Lower lobe of right lung (tissue), 2 donors: ENCODE measurements at regions not wholly inside any gene's neighbourhood (a gene's known extent, or its start where the extent isn't known, plus 50 kb on each side); places are given as distances from the start of the nearest gene placed in this dataset.

ENCODE experiments used
- ATAC-seq, 2 donors: fragments of 200-7000 bp; cut with Tn5 transposase; one replicate each; pipeline ENCODE4 v1.9.1; 2020 to 2022; ENCODE audit warnings: mild to moderate bottlenecking in 2 of 2, moderate library complexity in 2 of 2
- DNase-seq: peaks from one replicate; pipeline ENCODE4 v3.0.0-alpha.2; 2020
- H3K27ac ChIP-seq: fragments of 200-600 bp; one replicate; pipeline ENCODE4 v1.8.0; 2022
- H3K27me3 ChIP-seq: fragments of 200-600 bp; one replicate; pipeline ENCODE4 v1.8.0; 2022; ENCODE audit warnings: low read depth
- H3K36me3 ChIP-seq: fragments of 200-600 bp; one replicate; pipeline ENCODE4 v1.8.0; 2022; ENCODE audit warnings: mild to moderate bottlenecking
- H3K4me1 ChIP-seq: fragments of 200-600 bp; one replicate; pipeline ENCODE4 v1.8.0; 2022
- H3K4me3 ChIP-seq: fragments of 200-600 bp; one replicate; pipeline ENCODE4 v1.8.0; 2022; ENCODE audit warnings: mild to moderate bottlenecking
- H3K9me3 ChIP-seq: fragments of 200-600 bp; one replicate; pipeline ENCODE4 v1.8.0; 2022
- CTCF ChIP-seq: fragments of 200-600 bp; IDR thresholded peaks from one replicate; pipeline ENCODE4 v1.8.0; 2022; ENCODE audit warnings: antibody characterized with exemption, mild to moderate bottlenecking
- intact Hi-C: fragments of 100-400 bp; cut with DNase I; formaldehyde crosslinking; loops from one replicate; pipeline ENCODE4 v1.11.0; 2022
- donor health status: DM: no; HTN: yes; CAD: no; lungs with severe emphysema.

GRCh38 chr13:82560889-82561288 is 1321.4 kb downstream of the SLITRK1 start:
- Histone ChIP-seq H3K36me3 (no peaks in the 10 kb centered on the region), H3K27ac (no peak overlapping the region), H3K4me3 (no peak overlapping the region), H3K4me1 (no peaks in the 10 kb centered on the region), H3K27me3 (no peaks in the 10 kb centered on the region), H3K9me3 (no peaks in the 10 kb centered on the region)
- DNase-seq (no peak), ATAC-seq (no peak)
- no peak for TF ChIP-seq CTCF
- intact Hi-C loops = no loop called here

GRCh38 chr13:82522872-82523271 is 1359.4 kb downstream of the SLITRK1 start:
- DNase-seq (no peak), ATAC-seq (no peak)
- H3K36me3 ChIP-seq = no peaks in the 10 kb centered on the region
- TF ChIP-seq CTCF = no peak
- no peak overlapping the region for H3K27ac ChIP-seq
- intact Hi-C loops = no loop called here
- no peaks in the 10 kb centered on the region for H3K9me3 ChIP-seq
- no peak overlapping the region for H3K4me3 ChIP-seq
- H3K4me1 ChIP-seq = no peaks in the 10 kb centered on the region
- H3K27me3 ChIP-seq = no peaks in the 10 kb centered on the region

- intact Hi-C loops = no loop called here
- H3K27me3 ChIP-seq = no peaks in the 10 kb centered on the region
- no peaks in the 10 kb centered on the region for H3K36me3 ChIP-seq
- ATAC-seq (no peak), DNase-seq (no peak)
- no peak for TF ChIP-seq CTCF
- no peak overlapping the region for H3K27ac ChIP-seq
- H3K9me3 ChIP-seq = no peaks in the 10 kb centered on the region
- no peaks in the 10 kb centered on the region for H3K4me1 ChIP-seq
- no peak overlapping the region for H3K4me3 ChIP-seq
Measured at GRCh38 chr13:82506805-82507414, 1375.4 kb downstream of the SLITRK1 start.

- intact Hi-C loops = no loop called here
Measured at GRCh38 chr13:82501834-82502233, 1380.4 kb downstream of the SLITRK1 start.

GRCh38 chr13:82480415-82480814 is 1401.9 kb downstream of the SLITRK1 start:
- ATAC-seq = no peak
- intact Hi-C loops = no loop called here
- no peak overlapping the region for H3K4me3 ChIP-seq
- H3K27ac ChIP-seq = no peak overlapping the region
- no peak for DNase-seq
- TF ChIP-seq CTCF = no peak
- no peaks in the 10 kb centered on the region for H3K27me3 ChIP-seq
- H3K9me3 ChIP-seq = no peaks in the 10 kb centered on the region
- no peaks in the 10 kb centered on the region for H3K4me1 ChIP-seq
- no peaks in the 10 kb centered on the region for H3K36me3 ChIP-seq

More at GRCh38 chr13:82501834-82502233, 1380.4 kb downstream of the SLITRK1 start:
- no peak for ATAC-seq
- Histone ChIP-seq H3K4me1 (no peaks in the 10 kb centered on the region), H3K27me3 (no peaks in the 10 kb centered on the region), H3K9me3 (no peaks in the 10 kb centered on the region), H3K36me3 (no peaks in the 10 kb centered on the region), H3K4me3 (no peak overlapping the region), H3K27ac (no peak overlapping the region)
- TF ChIP-seq CTCF = no peak
- no peak for DNase-seq
